GM12892 (cell line): ENCODE measurements at regions not wholly inside any gene's neighbourhood (a gene's known extent, or its start where the extent isn't known, plus 50 kb on each side); places are given as distances from the start of the nearest gene placed in this dataset.

Experiments
- POLR2A ChIP-seq: IDR thresholded peaks from 2 replicates; pipeline ENCODE4 v1.6.1; 2011; ENCODE audit warnings: low read depth, low read length, control low read depth
- POLR2AphosphoS5 ChIP-seq: IDR thresholded peaks from 2 replicates; pipeline ENCODE4 v1.6.1; 2011; ENCODE audit warnings: low read depth, low read length, control low read depth

GRCh38 chr2:83561592-83561991 lies 897.5 kb downstream of the SUCLG1 start:
- TF ChIP-seq POLR2A, result no peak
- TF ChIP-seq POLR2AphosphoS5, result no peak
